AG08395 (cell line): ENCODE measurements at regions not wholly inside any gene's neighbourhood (a gene's known extent, or its start where the extent isn't known, plus 50 kb on each side); places are given as distances from the start of the nearest gene placed in this dataset.

Source experiments
- DNase-seq: peaks from one replicate; pipeline ENCODE4 v3.0.0; 2012; ENCODE audit warnings: mixed read lengths, low spot score

GRCh38 chr2:206845877-206846276 lies 80.5 kb downstream of the FASTKD2 start:
- DNase-seq: no peak

DNA sequence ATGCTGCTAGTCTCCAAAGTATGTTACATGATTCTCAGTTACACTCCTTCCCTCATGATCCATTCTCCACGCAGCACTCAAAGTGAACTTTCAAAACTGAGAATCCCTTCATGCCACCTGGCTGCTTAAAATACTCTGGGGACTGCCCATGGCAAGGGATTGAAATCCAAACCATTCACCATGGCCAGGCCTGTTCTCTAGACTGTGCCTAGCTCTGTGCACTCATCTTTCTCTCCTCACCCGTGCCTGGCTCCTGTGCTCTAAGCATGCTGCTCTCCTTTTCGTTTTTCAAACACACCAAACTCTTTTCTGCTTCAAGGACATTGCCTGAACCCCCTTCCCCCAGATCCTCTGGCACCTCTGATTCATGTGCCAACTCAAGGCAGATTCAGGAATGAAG lies 80.9 kb downstream of the FASTKD2 start:
- DNase-seq: no peak

DNA sequence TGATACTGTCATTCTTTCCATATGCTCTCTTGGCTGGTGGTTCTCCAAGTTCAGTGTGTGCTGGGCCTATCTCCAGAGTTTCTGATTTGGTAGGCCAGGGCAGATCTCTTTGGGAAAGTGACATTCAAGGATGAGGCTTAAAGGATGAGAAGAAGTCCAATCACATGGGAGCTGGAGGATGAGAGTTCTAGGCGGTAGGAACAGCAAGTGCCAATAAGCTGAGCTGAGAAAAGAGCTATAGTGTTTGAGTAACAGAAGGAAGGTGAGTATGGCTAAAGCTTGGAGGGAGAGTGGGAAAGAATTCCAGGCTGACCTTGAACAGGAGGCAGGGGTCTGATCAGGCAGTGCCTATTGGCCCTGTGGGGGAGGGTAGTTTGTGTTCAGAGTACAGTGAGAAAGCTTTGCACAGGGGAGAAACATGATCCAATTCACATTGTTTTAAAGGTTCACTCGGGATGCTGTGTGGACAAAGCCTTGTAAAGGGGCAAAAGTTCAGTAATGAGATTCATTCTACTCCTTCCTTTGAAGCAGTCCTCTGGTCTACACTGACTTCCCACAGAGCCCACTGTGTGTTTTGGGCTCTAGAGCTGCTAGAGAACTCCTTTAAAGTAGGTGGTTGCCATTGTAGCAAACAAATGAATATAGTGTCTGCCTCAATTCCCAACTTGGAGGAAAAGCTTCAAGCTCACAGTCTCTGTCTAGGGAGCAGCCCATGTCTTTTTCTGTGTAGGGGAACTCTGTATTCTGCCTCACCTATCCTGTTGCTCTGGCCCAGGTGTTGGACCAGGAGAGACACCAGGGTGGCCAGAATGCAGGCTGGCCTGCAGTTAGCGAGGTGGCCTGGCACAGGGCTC lies 81.8 kb downstream of the FASTKD2 start:
- no peak for DNase-seq

- no peak for DNase-seq
Measured at GRCh38 chr2:206850369-206850768, 85.0 kb downstream of the FASTKD2 start.

DNA sequence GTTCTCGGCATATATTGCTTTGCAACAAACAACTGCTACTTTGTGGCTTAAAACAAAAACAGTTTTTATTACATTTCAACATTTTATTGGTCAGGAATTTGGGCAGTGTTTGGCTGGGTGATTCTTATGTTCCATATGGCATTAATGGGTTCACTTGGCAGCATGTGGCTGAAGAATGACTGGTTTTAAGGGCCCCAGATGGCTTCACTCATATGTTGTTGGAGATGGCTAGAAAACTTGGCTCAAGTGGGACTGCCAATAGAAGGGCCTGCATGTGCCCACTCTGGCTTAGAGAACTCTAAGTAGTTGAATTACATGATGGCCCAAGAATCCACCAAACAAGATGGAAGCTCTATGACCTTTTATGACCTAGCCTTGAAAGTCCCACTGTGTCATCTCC lies 86.1 kb downstream of the FASTKD2 start:
- no peak for DNase-seq

- DNase-seq: no peak
Measured at GRCh38 chr2:206853915-206854314, 85.4 kb upstream of the CPO start.

DNA sequence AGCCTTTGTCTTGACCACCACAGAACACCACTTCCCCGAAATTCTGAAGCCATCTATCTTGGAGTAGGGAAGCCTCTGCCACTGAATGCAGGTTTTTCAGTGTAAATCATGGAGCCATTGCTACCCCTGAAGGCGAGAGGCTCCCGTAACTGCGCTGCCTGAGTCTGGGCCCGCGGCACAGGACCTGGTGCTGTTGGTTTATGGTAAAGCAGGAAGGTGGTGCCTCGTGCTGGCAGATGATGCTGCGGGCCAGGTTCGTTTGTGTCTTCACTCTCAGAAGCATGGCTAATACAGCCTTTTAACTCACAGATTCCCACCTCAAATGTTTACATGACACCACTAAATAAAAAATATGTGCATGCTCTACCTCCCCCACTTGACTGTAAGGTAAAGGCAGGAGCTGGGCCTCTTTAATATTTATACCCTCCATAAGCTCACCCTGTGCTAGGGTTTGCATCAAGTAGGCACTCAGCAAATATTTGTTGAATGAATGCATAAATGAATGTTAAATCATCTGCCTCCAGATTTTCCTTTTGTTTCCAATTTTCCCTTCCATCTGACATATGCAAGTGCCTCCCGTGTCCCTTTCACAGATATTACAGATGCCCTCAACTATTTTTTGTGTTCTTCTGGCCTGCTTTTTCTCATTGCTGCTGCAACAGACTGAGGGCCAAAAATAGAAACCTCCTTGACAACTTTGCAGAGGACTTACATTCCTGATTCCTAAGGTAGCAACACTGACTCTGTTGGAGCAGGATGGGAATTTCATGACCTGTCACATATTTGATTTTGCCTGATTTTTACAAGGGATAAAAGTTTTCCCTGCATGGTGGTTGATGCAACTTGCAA lies 83.5 kb upstream of the CPO start:
- DNase-seq: no peak

- DNase-seq: peak; percentile 61
Measured at GRCh38 chr2:206856513-206856912, 82.8 kb upstream of the CPO start.

GRCh38 chr2:206858687-206859329 lies 80.5 kb upstream of the CPO start:
- DNase-seq: no peak

GRCh38 chr2:206859330-206859739 lies 80.0 kb upstream of the CPO start:
- DNase-seq: no peak

DNA sequence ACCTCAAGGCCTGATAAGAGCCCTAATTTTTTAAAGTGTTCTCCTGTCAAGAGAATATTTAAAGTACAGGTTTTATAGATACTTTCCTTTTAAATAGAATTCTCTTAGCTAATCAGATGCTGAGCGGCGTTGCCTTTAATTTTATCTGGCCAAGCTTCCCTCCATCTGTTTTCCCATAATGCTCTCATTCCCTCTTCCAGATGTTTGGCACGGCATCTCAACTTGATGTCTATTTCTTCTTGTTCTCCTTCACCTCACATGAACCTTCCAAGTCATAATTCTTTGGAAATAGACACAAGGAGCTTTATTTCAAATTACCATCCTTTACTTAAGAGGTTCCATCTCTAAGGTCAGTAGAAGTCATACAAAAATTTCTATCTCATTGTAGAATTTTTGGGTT lies 76.1 kb upstream of the CPO start:
- DNase-seq: no peak

GRCh38 chr2:206863716-206864115 lies 75.6 kb upstream of the CPO start:
- DNase-seq: no peak

DNA sequence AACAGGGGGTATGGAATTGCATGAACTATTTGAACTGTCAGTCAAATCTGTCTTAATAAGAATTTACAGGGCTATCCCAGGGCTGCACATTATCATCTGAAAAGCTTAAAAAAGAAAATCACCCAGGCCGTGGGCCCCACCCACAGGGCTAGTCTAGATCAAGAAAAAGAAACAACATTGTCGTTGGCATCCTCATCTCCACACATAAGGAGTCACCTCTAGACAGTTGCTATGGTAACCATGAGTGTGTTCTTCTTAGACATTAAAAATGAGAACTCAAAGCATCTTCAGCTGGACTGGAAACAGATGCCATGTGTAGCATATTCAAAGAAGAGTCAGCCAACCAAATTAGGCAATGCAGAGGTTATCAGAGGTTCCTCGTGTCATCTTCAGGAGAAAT lies 72.3 kb upstream of the CPO start:
- DNase-seq: no peak

GRCh38 chr2:206869824-206870495 lies 69.4 kb upstream of the CPO start:
- no peak for DNase-seq

- DNase-seq: no peak
Measured at GRCh38 chr2:206873423-206873822, 65.9 kb upstream of the CPO start.

GRCh38 chr2:206875701-206876100 lies 63.6 kb upstream of the CPO start:
- no peak for DNase-seq

- DNase-seq: no peak
Measured at GRCh38 chr2:206876216-206876860, 63.0 kb upstream of the CPO start.

GRCh38 chr2:206881708-206882410 lies 57.5 kb upstream of the CPO start:
- DNase-seq: no peak

DNA sequence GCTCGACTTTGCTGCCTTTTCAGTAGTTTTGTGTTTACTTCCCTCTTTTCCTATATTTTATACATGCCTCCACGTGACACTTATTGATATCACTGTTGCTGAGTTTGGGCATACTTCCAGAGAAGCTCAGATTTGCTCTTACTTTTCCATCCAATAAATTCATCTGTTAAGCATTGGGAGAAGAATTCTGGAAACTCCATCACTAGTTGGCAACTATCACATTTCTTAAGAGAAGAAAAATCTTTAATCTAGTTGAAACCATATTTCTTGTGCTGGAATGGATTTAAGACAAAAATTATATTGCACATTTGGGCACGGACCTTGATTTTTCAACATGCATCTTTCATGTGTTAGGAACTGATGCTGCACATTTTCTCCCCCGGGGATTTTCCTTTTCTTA lies 52.6 kb upstream of the CPO start:
- DNase-seq: no peak

GRCh38 chr2:206887745-206888144 lies 51.6 kb upstream of the CPO start:
- DNase-seq: no peak
